ENCODE measurements at regions not wholly inside any gene's neighbourhood (a gene's known extent, or its start where the extent isn't known, plus 50 kb on each side); places are given as distances from the start of the nearest gene placed in this dataset.

GRCh38 chr12:62158461-62159360 lies 101.5 kb upstream of the USP15 start:
- ATAC-seq (no peak), DNase-seq (peak; percentile 2)
- ChIA-PET POLR2A (no interaction called here), CTCF (interaction anchor here (1.0 to 1.8 kb wide), 3 partner anchors 34 to 52 kb away, joined by 3 to 5 read pairs (median 4); a partner anchor contains a TSS)
- no peak overlapping the region for H3K4me3 Mint-ChIP-seq
- peaks cover 19% of the 10 kb centered on the region for H3K4me1 Mint-ChIP-seq (ENCODE audit: low read depth)
- H3K36me3 Mint-ChIP-seq (ENCODE audit: low read depth): no peaks in the 10 kb centered on the region
- H3K9me3 Mint-ChIP-seq: no peaks in the 10 kb centered on the region
- intact Hi-C loops (cut with micrococcal nuclease): no loop called here
- H3K27me3 Mint-ChIP-seq: no peaks in the 10 kb centered on the region
- H3K27ac Mint-ChIP-seq: peak overlapping the region; percentile 39
- no peak for TF ChIP-seq CTCF (IDR thresholded peaks at IDR 0.05)

GRCh38 chr12:62162214-62162613 lies 98.0 kb upstream of the USP15 start:
- no peaks in the 10 kb centered on the region for H3K9me3 Mint-ChIP-seq
- ChIA-PET CTCF (interaction anchor here (0.9 to 1.1 kb wide), 2 partner anchors 10 to 29 kb away, joined by 3 read pairs; no protein-coding TSS in a partner anchor), POLR2A (no interaction called here)
- intact Hi-C loops (cut with micrococcal nuclease): no loop called here
- DNase-seq (no peak), ATAC-seq (no peak)
- no peak for TF ChIP-seq CTCF (IDR thresholded peaks at IDR 0.05)
- no peak overlapping the region for H3K27ac Mint-ChIP-seq
- peaks cover 19% of the 10 kb centered on the region for H3K4me1 Mint-ChIP-seq (ENCODE audit: low read depth)
- no peak overlapping the region for H3K4me3 Mint-ChIP-seq
- no peaks in the 10 kb centered on the region for H3K36me3 Mint-ChIP-seq (ENCODE audit: low read depth)
- H3K27me3 Mint-ChIP-seq: no peaks in the 10 kb centered on the region

GRCh38 chr12:62163368-62163767 lies 96.8 kb upstream of the USP15 start:
- no peak for DNase-seq
- Mint-ChIP-seq H3K27ac (no peak overlapping the region), H3K36me3 (ENCODE audit: low read depth) (no peaks in the 10 kb centered on the region), H3K27me3 (no peaks in the 10 kb centered on the region), H3K4me3 (no peak overlapping the region), H3K9me3 (no peaks in the 10 kb centered on the region), H3K4me1 (ENCODE audit: low read depth) (peaks cover 15% of the 10 kb centered on the region)
- POLR2A ChIA-PET: no interaction called here
- TF ChIP-seq CTCF (IDR thresholded peaks at IDR 0.05): no peak
- CTCF ChIA-PET: no interaction called here
- intact Hi-C loops (cut with micrococcal nuclease): no loop called here
- ATAC-seq: no peak

- no peak for ATAC-seq
- POLR2A ChIA-PET: interaction anchor here (0.8 kb wide), 1 partner anchor 9 kb away, joined by 3 read pairs; no protein-coding TSS in a partner anchor
- no peak for TF ChIP-seq CTCF (IDR thresholded peaks at IDR 0.05)
- intact Hi-C loops (cut with micrococcal nuclease): no loop called here
- H3K27me3 Mint-ChIP-seq: no peaks in the 10 kb centered on the region
- H3K27ac Mint-ChIP-seq: no peak overlapping the region
- H3K4me3 Mint-ChIP-seq: no peak overlapping the region
- H3K36me3 Mint-ChIP-seq (ENCODE audit: low read depth): no peaks in the 10 kb centered on the region
- CTCF ChIA-PET: no interaction called here
- H3K9me3 Mint-ChIP-seq: no peaks in the 10 kb centered on the region
- no peak for DNase-seq
- H3K4me1 Mint-ChIP-seq (ENCODE audit: low read depth): peaks cover 9% of the 10 kb centered on the region
Measured at GRCh38 chr12:62164036-62164435, 96.2 kb upstream of the USP15 start.

- Mint-ChIP-seq H3K27ac (no peak overlapping the region), H3K4me1 (ENCODE audit: low read depth) (peaks cover 3% of the 10 kb centered on the region), H3K27me3 (no peaks in the 10 kb centered on the region), H3K4me3 (no peak overlapping the region), H3K9me3 (no peaks in the 10 kb centered on the region), H3K36me3 (ENCODE audit: low read depth) (no peaks in the 10 kb centered on the region)
- TF ChIP-seq CTCF (IDR thresholded peaks at IDR 0.05): no peak
- ChIA-PET CTCF (interaction anchor here (0.8 to 1.5 kb wide), 3 partner anchors 13 to 43 kb away, joined by 3 to 4 read pairs (median 3); no protein-coding TSS in a partner anchor), POLR2A (no interaction called here)
- no peak for ATAC-seq
- intact Hi-C loops (cut with micrococcal nuclease): no loop called here
- no peak for DNase-seq
Measured at GRCh38 chr12:62166525-62166924, 93.7 kb upstream of the USP15 start.
